CD4-positive, alpha-beta T cell treated with Interleukin-4 for 1 hour (primary cell): ENCODE measurements at regions not wholly inside any gene's neighbourhood (a gene's known extent, or its start where the extent isn't known, plus 50 kb on each side); places are given as distances from the start of the nearest gene placed in this dataset.

Experiments
- DNase-seq, 2 donors: peaks; one replicate each; pipeline ENCODE4 v3.0.0-alpha.2; 2020 to 2022

DNA sequence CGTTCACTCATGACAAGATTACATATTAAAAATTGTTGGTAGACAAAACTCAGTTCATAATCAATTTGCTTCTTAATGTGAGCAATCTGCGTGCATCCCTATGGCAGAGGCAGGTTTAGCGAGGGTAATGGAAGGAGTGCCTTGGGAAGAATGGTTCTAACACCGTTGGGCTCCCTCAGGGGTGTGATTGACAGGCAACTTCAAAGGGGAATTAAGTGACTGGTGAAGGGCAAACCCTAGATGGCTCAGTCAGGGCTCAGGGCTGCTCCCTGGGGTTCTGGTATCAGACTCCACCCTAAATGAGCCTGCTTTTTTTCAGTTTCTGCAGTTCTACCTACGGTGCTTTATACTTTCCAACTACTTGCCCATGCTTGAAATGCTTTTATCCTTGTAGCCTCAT, 419.5 kb upstream of the CELF4 start:
- no peak for DNase-seq

- no peak for DNase-seq
Observed at GRCh38 chr18:37980556-37980955, 415.0 kb upstream of the CELF4 start.

- no peak for DNase-seq
Observed at GRCh38 chr18:37975446-37975845, 409.8 kb upstream of the CELF4 start.

GRCh38 chr18:37967261-37967660, 401.7 kb upstream of the CELF4 start:
- DNase-seq = no peak

- no peak for DNase-seq
Observed at GRCh38 chr18:37965572-37965970, 400.0 kb upstream of the CELF4 start.

DNA sequence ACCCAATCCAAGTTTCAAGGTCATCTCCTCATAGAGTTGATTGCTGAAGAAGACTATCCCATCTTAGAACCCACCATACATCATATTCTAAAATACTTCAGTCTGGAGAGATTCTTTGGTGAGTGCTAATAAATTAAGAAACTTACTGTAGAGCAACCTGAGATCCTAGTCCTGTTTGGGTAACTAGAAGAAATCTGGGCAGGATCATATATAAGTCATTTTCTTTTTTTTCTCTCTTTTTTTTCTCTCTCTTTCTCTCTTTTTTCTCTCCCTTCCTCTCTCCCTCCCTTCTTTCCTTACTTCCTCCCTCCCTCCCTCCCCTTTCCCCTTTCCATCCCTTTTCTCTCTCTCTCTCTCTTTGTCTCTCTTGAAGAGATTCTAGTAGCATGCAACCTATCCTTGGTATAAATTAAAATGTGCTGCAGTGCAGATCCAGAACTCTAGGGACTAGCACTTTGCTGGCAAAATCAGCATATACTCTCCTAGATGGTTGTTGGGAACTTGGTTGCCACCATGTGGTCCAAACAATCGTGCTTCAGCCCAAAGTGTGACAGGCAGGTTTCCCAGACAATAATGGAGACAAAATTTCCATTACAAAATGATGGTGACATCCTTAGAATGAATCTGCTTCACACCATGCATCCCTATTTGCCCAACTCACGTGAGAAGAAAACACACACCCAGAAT, 399.4 kb upstream of the CELF4 start:
- DNase-seq = no peak

- DNase-seq = no peak
Observed at GRCh38 chr18:37963837-37964236, 398.2 kb upstream of the CELF4 start.

- no peak for DNase-seq
Observed at GRCh38 chr18:37962316-37962966, 396.8 kb upstream of the CELF4 start.

- no peak for DNase-seq
Observed at GRCh38 chr18:37958499-37958898, 392.9 kb upstream of the CELF4 start.

- DNase-seq = no peak
Observed at GRCh38 chr18:37956902-37957301, 391.3 kb upstream of the CELF4 start.

DNA sequence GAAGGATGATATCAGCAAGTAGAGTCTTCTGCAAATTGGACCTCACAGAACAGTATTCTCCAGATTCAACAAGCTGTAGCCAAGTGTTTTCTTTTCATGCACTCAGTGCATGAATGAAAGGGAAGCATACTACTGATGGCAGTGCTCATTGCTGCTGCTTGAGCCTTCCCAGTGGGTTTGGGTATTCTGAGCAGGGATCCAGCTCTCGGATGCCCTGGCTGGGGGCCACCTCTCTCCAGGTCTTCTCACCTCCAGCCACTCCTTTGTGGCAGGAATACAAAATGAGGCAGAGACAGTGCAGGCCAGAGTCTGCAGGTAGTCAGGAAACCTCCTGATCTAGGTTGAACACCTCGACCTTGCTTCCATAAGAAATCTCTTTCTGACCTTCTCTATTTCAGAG, 390.4 kb upstream of the CELF4 start:
- DNase-seq = no peak

DNA sequence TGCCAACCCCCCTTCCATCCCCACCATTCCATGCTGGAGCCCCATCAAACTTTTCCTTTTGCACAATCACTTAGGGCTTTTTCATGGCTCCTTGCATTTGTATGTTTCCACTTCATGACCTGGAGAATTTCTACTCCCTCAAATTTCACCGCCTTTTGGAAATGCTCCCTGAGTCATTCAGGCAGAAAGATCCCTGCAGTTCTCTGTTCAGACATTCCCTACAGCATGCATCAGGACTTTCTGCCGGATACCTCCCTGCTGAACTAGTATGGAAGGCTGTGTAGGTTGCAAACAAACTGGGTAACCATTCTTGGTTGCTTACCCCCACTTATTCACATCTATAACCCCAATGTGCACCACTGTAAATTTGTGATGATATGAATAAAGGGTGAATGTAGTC, 389.6 kb upstream of the CELF4 start:
- no peak for DNase-seq

GRCh38 chr18:37953876-37954275, 388.3 kb upstream of the CELF4 start:
- no peak for DNase-seq

- DNase-seq = no peak
Observed at GRCh38 chr18:37948471-37948870, 382.9 kb upstream of the CELF4 start.

- DNase-seq = no peak
Observed at GRCh38 chr18:37946324-37946723, 380.7 kb upstream of the CELF4 start.

GRCh38 chr18:37944700-37945270, 379.2 kb upstream of the CELF4 start:
- no peak for DNase-seq

GRCh38 chr18:37937287-37937686, 371.7 kb upstream of the CELF4 start:
- no peak for DNase-seq

- DNase-seq = no peak
Observed at GRCh38 chr18:37935086-37935485, 369.5 kb upstream of the CELF4 start.

GRCh38 chr18:37930640-37931039, 365.0 kb upstream of the CELF4 start:
- no peak for DNase-seq

- DNase-seq = no peak
Observed at GRCh38 chr18:37922162-37922561, 356.6 kb upstream of the CELF4 start.

DNA sequence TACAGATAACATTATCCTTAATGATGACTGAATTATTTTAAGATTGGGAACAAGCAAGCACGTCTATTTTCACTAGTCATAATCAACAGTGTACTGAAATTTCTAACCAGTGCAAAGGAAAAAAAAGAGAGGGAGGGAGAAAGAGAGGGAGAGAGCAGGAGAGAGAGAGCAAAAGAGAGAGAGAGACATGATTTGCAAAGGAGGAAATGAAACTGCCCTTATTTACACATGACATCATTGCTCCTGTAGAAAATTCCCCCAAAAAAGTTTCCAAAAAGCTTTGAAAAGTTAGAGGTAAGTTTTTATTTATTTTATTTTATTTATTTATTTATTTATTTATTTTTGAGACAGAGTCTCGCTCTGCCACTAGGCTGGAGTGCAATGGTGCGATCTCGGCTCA, 355.3 kb upstream of the CELF4 start:
- DNase-seq = no peak

GRCh38 chr18:37913051-37913450, 347.5 kb upstream of the CELF4 start:
- no peak for DNase-seq

GRCh38 chr18:37902344-37902743, 336.7 kb upstream of the CELF4 start:
- no peak for DNase-seq

GRCh38 chr18:37900326-37900725, 334.7 kb upstream of the CELF4 start:
- DNase-seq = no peak

- no peak for DNase-seq
Observed at GRCh38 chr18:37889963-37890362, 324.4 kb upstream of the CELF4 start.
